Adrenal gland (tissue), 9 donors: ENCODE measurements at regions not wholly inside any gene's neighbourhood (a gene's known extent, or its start where the extent isn't known, plus 50 kb on each side); places are given as distances from the start of the nearest gene placed in this dataset.

Experiments
- DNase-seq, 7 donors: peaks; one replicate each; pipeline ENCODE4 v3.0.0-alpha.2; 2019 to 2020
- H3K27ac ChIP-seq, 5 donors: fragments of 200-600 bp; sonication (generic) in 4 of 5; 1 replicate in 3 of 5; 2 replicates in 2 of 5; pipeline versions ENCODE4 v1.5.1 to v1.8.0; 2016 to 2020; ENCODE audit warnings: mild to moderate bottlenecking in 1 of 5
- H3K27me3 ChIP-seq: fragments of 200-600 bp; 2 replicates; pipeline ENCODE4 v1.8.0; 2021
- H3K36me3 ChIP-seq, 2 donors: fragments of 200-600 bp; replicated peaks in 1 of 2; 1 replicate in 1 of 2; 2 replicates in 1 of 2; pipeline versions ENCODE4 v1.5.1 to v1.8.0; 2018 to 2022
- H3K4me1 ChIP-seq, 2 donors: fragments of 200-600 bp; replicated peaks in 1 of 2; 1 replicate in 1 of 2; 2 replicates in 1 of 2; pipeline versions ENCODE4 v1.5.1 to v1.8.0; 2018 to 2021
- H3K4me3 ChIP-seq, 4 donors: fragments of 200-600 bp; sonication (generic) in 3 of 4; one replicate each; pipeline ENCODE4 v1.5.1; 2016 to 2018
- H3K9me3 ChIP-seq, 3 donors: fragments of 200-600 bp; sonication (generic) in 1 of 3; replicated peaks in 1 of 3; 1 replicate in 2 of 3; 2 replicates in 1 of 3; pipeline versions ENCODE4 v1.5.1 to v1.8.0; 2016 to 2021
- POLR2A ChIP-seq, 2 donors: fragments of 450-650 bp; IDR thresholded peaks; one replicate each; pipeline ENCODE4 v1.6.1; 2017; ENCODE audit warnings: antibody characterized with exemption in 2 of 2, mild to moderate bottlenecking in 2 of 2, moderate library complexity in 1 of 2
- WGBS, 4 donors: extraction: QIAGEN DNeasy Blood & Tissue Kit in 2 of 4; methylation state at CpG; one replicate each; pipeline versions ENCODE4 v1.1.5 to v1.1.7; 2013 to 2017; 5-methylcytosine and 5-hydroxymethylcytosine counted together
- intact Hi-C, 2 donors: fragments of 100-400 bp; cut with DNase I; formaldehyde crosslinking; loops; one replicate each; pipeline versions ENCODE4 v1.14.1 to v1.15.0; 2022 to 2023
- TF ChIP-seq, protein P1 (sequence below), 6 experiments: fragments of 450-650 bp in 4 of 6; fragments of 200-600 bp in 2 of 6; sonication (generic) in 1 of 6; IDR thresholded peaks; 1 replicate in 5 of 6; 2 replicates in 1 of 6; pipeline versions ENCODE4 v1.5.1 to v1.8.0; 2016 to 2021; ENCODE audit warnings: antibody characterized with exemption in 6 of 6, mild to moderate bottlenecking in 2 of 6, moderate library complexity in 1 of 6
- donor health status: healthy with polysubstance abuse.
- donor health status: Bipolar disorder and iron deficiency.
- donor health status: DM: yes; HTN: yes; CAD: no.
- donor health status: DM: no; HTN: no; CAD: no.
- donor health status: DM: no; HTN: no; CAD: no.

- H3K36me3 ChIP-seq: no peaks in the 10 kb centered on the region
- intact Hi-C loops: no loop called here
Observed at GRCh38 chr9:570187-570586, 271.3 kb upstream of the DMRT1 start.

GRCh38 chr9:571066-571465 is 270.4 kb upstream of the DMRT1 start:
- TF ChIP-seq, protein P1, sequence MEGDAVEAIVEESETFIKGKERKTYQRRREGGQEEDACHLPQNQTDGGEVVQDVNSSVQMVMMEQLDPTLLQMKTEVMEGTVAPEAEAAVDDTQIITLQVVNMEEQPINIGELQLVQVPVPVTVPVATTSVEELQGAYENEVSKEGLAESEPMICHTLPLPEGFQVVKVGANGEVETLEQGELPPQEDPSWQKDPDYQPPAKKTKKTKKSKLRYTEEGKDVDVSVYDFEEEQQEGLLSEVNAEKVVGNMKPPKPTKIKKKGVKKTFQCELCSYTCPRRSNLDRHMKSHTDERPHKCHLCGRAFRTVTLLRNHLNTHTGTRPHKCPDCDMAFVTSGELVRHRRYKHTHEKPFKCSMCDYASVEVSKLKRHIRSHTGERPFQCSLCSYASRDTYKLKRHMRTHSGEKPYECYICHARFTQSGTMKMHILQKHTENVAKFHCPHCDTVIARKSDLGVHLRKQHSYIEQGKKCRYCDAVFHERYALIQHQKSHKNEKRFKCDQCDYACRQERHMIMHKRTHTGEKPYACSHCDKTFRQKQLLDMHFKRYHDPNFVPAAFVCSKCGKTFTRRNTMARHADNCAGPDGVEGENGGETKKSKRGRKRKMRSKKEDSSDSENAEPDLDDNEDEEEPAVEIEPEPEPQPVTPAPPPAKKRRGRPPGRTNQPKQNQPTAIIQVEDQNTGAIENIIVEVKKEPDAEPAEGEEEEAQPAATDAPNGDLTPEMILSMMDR (IDR thresholded peaks at IDR 0.05): no peak
- no peak for TF ChIP-seq POLR2A (IDR thresholded peaks at IDR 0.05)
- no peaks in the 10 kb centered on the region for H3K9me3 ChIP-seq
- WGBS, 4 donors: 67 to 71% (median 69%) methylated on average over 3 of the region's 3 CpGs
- DNase-seq: no peak
- no peaks in the 10 kb centered on the region for H3K36me3 ChIP-seq
- H3K4me1 ChIP-seq: no peaks in the 10 kb centered on the region
- H3K27me3 ChIP-seq: no peaks in the 10 kb centered on the region
- no peak overlapping the region for H3K4me3 ChIP-seq
- intact Hi-C loops: no loop called here
- no peak overlapping the region for H3K27ac ChIP-seq

More at GRCh38 chr9:570187-570586, 271.3 kb upstream of the DMRT1 start:
- Histone ChIP-seq H3K27ac (no peak overlapping the region), H3K4me3 (no peak overlapping the region), H3K27me3 (no peaks in the 10 kb centered on the region), H3K4me1 (no peaks in the 10 kb centered on the region), H3K9me3 (no peaks in the 10 kb centered on the region)
- WGBS, 4 donors: 38 to 60% (median 54%) methylated on average over 5 of the region's 5 CpGs
- no peak for TF ChIP-seq POLR2A (IDR thresholded peaks at IDR 0.05)
- TF ChIP-seq, protein P1 (IDR thresholded peaks at IDR 0.05): no peak
- DNase-seq: no peak

- 88 to 97% (median 89%) methylated on average over 2 of the region's 2 CpGs for WGBS, 4 donors
- H3K4me1 ChIP-seq: no peaks in the 10 kb centered on the region
- H3K4me3 ChIP-seq: no peak overlapping the region
- intact Hi-C loops: no loop called here
- TF ChIP-seq, protein P1 (IDR thresholded peaks at IDR 0.05): no peak
- no peak for TF ChIP-seq POLR2A (IDR thresholded peaks at IDR 0.05)
- no peaks in the 10 kb centered on the region for H3K27me3 ChIP-seq
- no peaks in the 10 kb centered on the region for H3K36me3 ChIP-seq
- no peaks in the 10 kb centered on the region for H3K9me3 ChIP-seq
- DNase-seq: no peak
- no peak overlapping the region for H3K27ac ChIP-seq
Observed at GRCh38 chr9:571741-572140, 269.8 kb upstream of the DMRT1 start.

GRCh38 chr9:573691-574410 is 267.6 kb upstream of the DMRT1 start:
- Histone ChIP-seq H3K9me3 (no peaks in the 10 kb centered on the region), H3K27me3 (no peaks in the 10 kb centered on the region), H3K4me1 (no peaks in the 10 kb centered on the region), H3K27ac (no peak overlapping the region), H3K36me3 (no peaks in the 10 kb centered on the region), H3K4me3 (no peak overlapping the region)
- DNase-seq: no peak
- intact Hi-C loops: no loop called here
- WGBS, 4 donors: 70 to 79% (median 74%) methylated on average over 10 of the region's 10 CpGs
- TF ChIP-seq, protein P1 (IDR thresholded peaks at IDR 0.05): no peak
